OCI-LY1 (cell line): ENCODE measurements at regions not wholly inside any gene's neighbourhood (a gene's known extent, or its start where the extent isn't known, plus 50 kb on each side); places are given as distances from the start of the nearest gene placed in this dataset.

Source experiments
- H2AFZ ChIP-seq: fragments of 200-600 bp; sonication (generic), shearing (Covaris generic); 2 replicates; pipeline ENCODE4 v1.6.0; 2014; ENCODE audit warnings: antibody characterized with exemption, mild to moderate bottlenecking, low read length
- H3F3A ChIP-seq: fragments of 200-600 bp; sonication (generic), shearing (Covaris generic); 2 replicates; pipeline ENCODE4 v1.6.0; 2014; ENCODE audit warnings: mild to moderate bottlenecking, antibody characterized with exemption, low read length, moderate library complexity; ENCODE audit not compliant: insufficient read depth
- H3K27ac ChIP-seq: fragments of 200-600 bp; sonication (generic); 2 replicates; pipeline ENCODE4 v1.5.1; 2014; ENCODE audit warnings: low read length, mixed run types, mild to moderate bottlenecking, low read depth; ENCODE audit not compliant: poor library complexity, severe bottlenecking
- H3K27me3 ChIP-seq: fragments of 200-600 bp; sonication (generic); 2 replicates; pipeline ENCODE4 v1.6.0; 2014; ENCODE audit warnings: antibody characterized with exemption, mild to moderate bottlenecking, low read length, moderate library complexity; ENCODE audit not compliant: insufficient read depth
- H3K36me3 ChIP-seq: fragments of 200-600 bp; sonication (generic); 2 replicates; pipeline ENCODE4 v1.6.1; 2014; ENCODE audit warnings: mild to moderate bottlenecking, antibody characterized with exemption, low read length, moderate library complexity, mixed read lengths; ENCODE audit not compliant: insufficient read depth
- H3K4me1 ChIP-seq: fragments of 200-600 bp; sonication (generic); 2 replicates; pipeline ENCODE4 v1.5.1; 2014; ENCODE audit warnings: mild to moderate bottlenecking, low read length, moderate library complexity; ENCODE audit not compliant: insufficient read depth, severe bottlenecking
- H3K4me2 ChIP-seq: fragments of 200-600 bp; sonication (generic), shearing (Covaris generic); 2 replicates; pipeline ENCODE4 v1.6.1; 2014; ENCODE audit warnings: low read length
- H3K4me3 ChIP-seq: fragments of 200-600 bp; sonication (generic); 2 replicates; pipeline ENCODE4 v1.5.1; 2014; ENCODE audit warnings: low read length, low read depth, mild to moderate bottlenecking, mixed read lengths; ENCODE audit not compliant: poor library complexity, severe bottlenecking
- H3K79me2 ChIP-seq: fragments of 200-600 bp; shearing (Covaris generic); 2 replicates; pipeline ENCODE4 v1.6.1; 2016; ENCODE audit warnings: mixed run types, low read length, mixed read lengths; ENCODE audit not compliant: insufficient read depth
- H3K9ac ChIP-seq: fragments of 200-600 bp; sonication (generic), shearing (Covaris generic); 2 replicates; pipeline ENCODE4 v1.6.1; 2014; ENCODE audit warnings: mild to moderate bottlenecking, low read length, mixed read lengths
- H3K9me2 ChIP-seq: fragments of 200-600 bp; sonication (generic), shearing (Covaris generic); 2 replicates; pipeline ENCODE4 v1.6.1; 2014; ENCODE audit warnings: low read depth, mild to moderate bottlenecking, low read length, mixed read lengths
- H3K9me3 ChIP-seq: fragments of 200-600 bp; shearing (Covaris generic); 2 replicates; pipeline ENCODE4 v1.6.1; 2014; ENCODE audit warnings: low read length, mixed read lengths
- H4K20me1 ChIP-seq: fragments of 200-600 bp; sonication (generic), shearing (Covaris generic); 2 replicates; pipeline ENCODE4 v1.6.0; 2016; ENCODE audit warnings: mild to moderate bottlenecking, low read length; ENCODE audit not compliant: insufficient read depth
- CTCF ChIP-seq: fragments of 200-600 bp; sonication (generic), shearing (Covaris generic); IDR thresholded peaks from 2 replicates; pipeline ENCODE4 v1.5.1; 2017; ENCODE audit warnings: mild to moderate bottlenecking, antibody characterized with exemption, low read length, moderate library complexity, mixed read lengths
- EZH2 ChIP-seq: fragments of 200-600 bp; sonication (generic), shearing (Covaris generic); IDR thresholded peaks from 2 replicates; pipeline ENCODE4 v1.8.0; 2017; ENCODE audit warnings: borderline replicate concordance, mixed run types, mild to moderate bottlenecking, antibody characterized with exemption, low read length, moderate library complexity, mixed read lengths

DNA sequence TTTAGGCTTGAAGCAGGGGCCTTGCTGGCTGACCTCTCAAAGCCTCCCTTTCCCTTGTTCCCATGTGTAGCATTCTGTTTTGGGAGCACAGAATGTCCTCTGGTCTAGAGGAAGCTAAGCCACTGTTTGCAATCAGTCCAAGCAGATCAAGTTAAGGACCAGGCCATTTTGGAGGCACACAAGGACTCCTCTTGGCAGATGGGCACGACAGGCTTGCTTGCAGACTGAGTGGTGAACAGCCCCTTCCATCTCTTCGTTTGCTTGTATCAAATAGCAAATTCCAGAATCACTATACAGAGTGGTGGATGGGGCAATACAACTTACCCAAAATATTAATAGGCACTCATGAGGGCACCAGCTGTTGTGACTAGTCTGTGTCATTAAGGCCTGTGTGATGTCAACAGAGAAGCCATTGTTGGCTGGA lies 215.5 kb upstream of the SERP2 start:
- no peaks in the 10 kb centered on the region for H4K20me1 ChIP-seq
- H3K79me2 ChIP-seq = no peaks in the 10 kb centered on the region
- no peak overlapping the region for H3K4me2 ChIP-seq
- H3K9ac ChIP-seq = no peak overlapping the region
- H3K4me3 ChIP-seq = no peak overlapping the region
- no peaks in the 10 kb centered on the region; the same call in 1 of the 2 replicates for H3K27me3 ChIP-seq
- no peak overlapping the region for H2AFZ ChIP-seq
- H3K27ac ChIP-seq = no peak overlapping the region
- no peaks in the 10 kb centered on the region for H3K9me2 ChIP-seq
- H3K4me1 ChIP-seq = no peaks in the 10 kb centered on the region
- TF ChIP-seq CTCF (no peak), EZH2 (no peak)
- no peaks in the 10 kb centered on the region for H3K9me3 ChIP-seq
- H3K36me3 ChIP-seq = no peaks in the 10 kb centered on the region
- H3F3A ChIP-seq = no peaks in the 10 kb centered on the region

DNA sequence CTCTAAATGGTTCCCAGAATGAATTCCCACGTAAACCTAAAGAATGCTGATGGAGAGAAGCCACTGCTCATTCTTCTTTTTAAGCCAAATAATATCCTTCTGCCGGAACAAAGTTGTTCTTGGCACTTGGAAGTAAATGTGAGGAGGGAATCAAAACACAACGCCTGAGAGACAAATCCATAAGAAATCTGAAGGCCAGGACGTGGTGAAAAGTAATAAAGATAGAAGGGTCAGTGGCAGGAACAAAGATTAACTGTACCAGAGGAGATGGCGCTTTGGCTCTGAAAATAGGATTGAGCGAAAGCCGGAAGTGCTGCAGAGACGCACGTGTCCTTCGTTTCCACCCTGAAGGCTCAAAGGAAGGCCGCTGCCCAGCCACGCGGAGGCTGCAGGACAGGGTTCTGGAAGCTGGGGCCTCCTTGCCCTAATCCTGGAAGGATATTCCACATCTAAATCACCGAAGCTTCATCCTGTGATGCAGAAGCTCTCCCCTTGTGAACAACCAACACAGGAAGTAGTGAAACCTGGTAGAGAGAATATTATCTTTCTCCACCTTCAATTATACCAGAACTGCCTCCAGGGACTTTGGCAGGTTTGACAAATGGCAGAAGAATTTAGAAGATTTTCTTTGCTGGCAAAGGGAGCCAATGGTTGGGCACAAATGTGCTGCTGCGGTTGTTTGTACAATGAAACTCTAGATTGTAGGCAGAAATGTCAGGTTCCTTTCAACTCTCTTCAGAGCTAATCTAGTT lies 214.6 kb upstream of the SERP2 start:
- Histone ChIP-seq H3K9me3 (no peaks in the 10 kb centered on the region), H3K9ac (no peak overlapping the region), H3F3A (no peaks in the 10 kb centered on the region), H3K9me2 (no peaks in the 10 kb centered on the region), H4K20me1 (no peaks in the 10 kb centered on the region), H3K4me2 (no peak overlapping the region), H3K4me3 (no peak overlapping the region), H2AFZ (no peak overlapping the region), H3K79me2 (no peaks in the 10 kb centered on the region), H3K27me3 (no peaks in the 10 kb centered on the region; the same call in 1 of the 2 replicates), H3K36me3 (no peaks in the 10 kb centered on the region), H3K27ac (no peak overlapping the region), H3K4me1 (no peaks in the 10 kb centered on the region)
- no peak for TF ChIP-seq EZH2
- no peak for TF ChIP-seq CTCF

DNA sequence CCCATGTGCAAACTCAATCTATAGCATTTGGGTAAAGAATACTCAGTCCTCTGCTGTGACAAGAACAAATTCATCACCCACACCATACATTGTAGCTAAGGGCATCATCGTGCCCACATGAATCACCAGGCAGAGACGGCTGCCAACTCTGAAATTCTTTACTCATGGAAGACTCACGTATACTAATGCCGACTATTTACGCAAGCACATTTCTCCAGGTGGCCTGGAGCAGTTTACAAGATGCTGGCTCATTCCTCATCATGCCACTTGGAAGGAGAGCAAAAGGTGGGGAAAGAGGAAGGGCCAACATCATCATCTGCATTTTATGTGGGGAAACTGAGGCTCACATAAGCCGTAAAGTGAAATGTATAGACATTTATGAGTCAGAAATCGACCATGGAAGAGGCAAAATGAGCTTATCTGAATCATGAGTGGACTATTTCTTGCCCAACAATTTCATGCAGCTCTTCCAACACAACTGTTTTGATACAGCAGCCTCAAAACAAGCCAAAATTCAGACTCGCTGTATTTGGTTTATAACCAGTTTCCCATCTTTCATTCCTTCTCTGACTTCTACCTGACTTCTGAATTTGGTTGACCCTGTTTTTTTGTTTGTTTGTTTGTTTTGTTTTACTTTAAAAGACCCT lies 213.9 kb upstream of the SERP2 start:
- Histone ChIP-seq H3K9me2 (no peaks in the 10 kb centered on the region), H3K9ac (no peak overlapping the region), H3K4me2 (no peak overlapping the region), H3K9me3 (no peaks in the 10 kb centered on the region), H2AFZ (no peak overlapping the region), H3K36me3 (no peaks in the 10 kb centered on the region), H4K20me1 (no peaks in the 10 kb centered on the region), H3K4me3 (no peak overlapping the region), H3K27ac (no peak overlapping the region), H3K79me2 (no peaks in the 10 kb centered on the region), H3F3A (no peaks in the 10 kb centered on the region), H3K27me3 (no peaks in the 10 kb centered on the region; the same call in 1 of the 2 replicates), H3K4me1 (no peaks in the 10 kb centered on the region)
- TF ChIP-seq EZH2 (no peak), CTCF (no peak)
